OCI-LY7 (cell line): ENCODE measurements at regions not wholly inside any gene's neighbourhood (a gene's known extent, or its start where the extent isn't known, plus 50 kb on each side); places are given as distances from the start of the nearest gene placed in this dataset.

ENCODE experiments used
- EZH2phosphoT487 ChIP-seq: fragments of 200-600 bp; sonication (generic); IDR thresholded peaks from 2 replicates; pipeline ENCODE4 v1.6.1; 2018; ENCODE audit warnings: low read depth, borderline replicate concordance, mild to moderate bottlenecking, mixed run types, antibody characterized with exemption, low read length, moderate library complexity, mixed read lengths
- TF ChIP-seq, protein P1 (sequence below): fragments of 200-600 bp; sonication (generic); conservative IDR thresholded peaks from 2 replicates; pipeline ENCODE4 v1.5.1; 2014; ENCODE audit warnings: mild to moderate bottlenecking, antibody characterized with exemption, low read length, moderate library complexity, mixed read lengths

- TF ChIP-seq, protein P1, sequence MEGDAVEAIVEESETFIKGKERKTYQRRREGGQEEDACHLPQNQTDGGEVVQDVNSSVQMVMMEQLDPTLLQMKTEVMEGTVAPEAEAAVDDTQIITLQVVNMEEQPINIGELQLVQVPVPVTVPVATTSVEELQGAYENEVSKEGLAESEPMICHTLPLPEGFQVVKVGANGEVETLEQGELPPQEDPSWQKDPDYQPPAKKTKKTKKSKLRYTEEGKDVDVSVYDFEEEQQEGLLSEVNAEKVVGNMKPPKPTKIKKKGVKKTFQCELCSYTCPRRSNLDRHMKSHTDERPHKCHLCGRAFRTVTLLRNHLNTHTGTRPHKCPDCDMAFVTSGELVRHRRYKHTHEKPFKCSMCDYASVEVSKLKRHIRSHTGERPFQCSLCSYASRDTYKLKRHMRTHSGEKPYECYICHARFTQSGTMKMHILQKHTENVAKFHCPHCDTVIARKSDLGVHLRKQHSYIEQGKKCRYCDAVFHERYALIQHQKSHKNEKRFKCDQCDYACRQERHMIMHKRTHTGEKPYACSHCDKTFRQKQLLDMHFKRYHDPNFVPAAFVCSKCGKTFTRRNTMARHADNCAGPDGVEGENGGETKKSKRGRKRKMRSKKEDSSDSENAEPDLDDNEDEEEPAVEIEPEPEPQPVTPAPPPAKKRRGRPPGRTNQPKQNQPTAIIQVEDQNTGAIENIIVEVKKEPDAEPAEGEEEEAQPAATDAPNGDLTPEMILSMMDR, result no peak
- TF ChIP-seq EZH2phosphoT487, result no peak
These were observed 506.7 kb downstream of the KCTD12 start for GRCh38 chr13:76379341-76380105.
